ENCODE measurements at regions not wholly inside any gene's neighbourhood (a gene's known extent, or its start where the extent isn't known, plus 50 kb on each side); places are given as distances from the start of the nearest gene placed in this dataset.

DNA sequence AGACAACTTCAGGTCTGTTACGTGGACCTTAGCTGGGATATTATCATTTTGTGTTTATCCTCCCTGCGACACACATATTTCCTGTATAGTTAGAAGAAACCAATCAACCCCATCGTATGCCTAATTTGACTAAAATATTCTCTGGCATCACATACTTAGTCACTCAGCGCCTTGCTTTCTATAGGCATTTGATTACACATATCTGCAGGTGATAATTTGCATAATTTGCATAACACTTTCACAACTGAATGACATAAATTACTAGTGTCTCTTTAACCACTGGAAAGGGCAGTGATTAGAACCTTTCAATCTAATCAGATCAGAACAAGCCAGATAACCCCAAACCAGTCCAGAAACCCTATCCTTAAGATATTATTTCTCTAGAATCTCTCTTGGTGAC is 390.2 kb downstream of the TLR4 start (continued):
- no peak for TF ChIP-seq ZNF462 (CRISPR knock-in tag; IDR thresholded peaks at IDR 0.05)
- TF ChIP-seq, protein P1, sequence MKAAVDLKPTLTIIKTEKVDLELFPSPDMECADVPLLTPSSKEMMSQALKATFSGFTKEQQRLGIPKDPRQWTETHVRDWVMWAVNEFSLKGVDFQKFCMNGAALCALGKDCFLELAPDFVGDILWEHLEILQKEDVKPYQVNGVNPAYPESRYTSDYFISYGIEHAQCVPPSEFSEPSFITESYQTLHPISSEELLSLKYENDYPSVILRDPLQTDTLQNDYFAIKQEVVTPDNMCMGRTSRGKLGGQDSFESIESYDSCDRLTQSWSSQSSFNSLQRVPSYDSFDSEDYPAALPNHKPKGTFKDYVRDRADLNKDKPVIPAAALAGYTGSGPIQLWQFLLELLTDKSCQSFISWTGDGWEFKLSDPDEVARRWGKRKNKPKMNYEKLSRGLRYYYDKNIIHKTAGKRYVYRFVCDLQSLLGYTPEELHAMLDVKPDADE (IDR thresholded peaks at IDR 0.05): no peak
- TF ChIP-seq JUNB (IDR thresholded peaks at IDR 0.05; ENCODE audit: unreplicated experiment): no peak
- TF ChIP-seq EZH2phosphoT487 (IDR thresholded peaks at IDR 0.05; ENCODE audit: unreplicated experiment): no peak
- no peak for TF ChIP-seq POLR2AphosphoS5 (IDR thresholded peaks at IDR 0.05; ENCODE audit: low read depth)
- TF ChIP-seq NANOG (IDR thresholded peaks at IDR 0.05; ENCODE audit: borderline replicate concordance): no peak

DNA sequence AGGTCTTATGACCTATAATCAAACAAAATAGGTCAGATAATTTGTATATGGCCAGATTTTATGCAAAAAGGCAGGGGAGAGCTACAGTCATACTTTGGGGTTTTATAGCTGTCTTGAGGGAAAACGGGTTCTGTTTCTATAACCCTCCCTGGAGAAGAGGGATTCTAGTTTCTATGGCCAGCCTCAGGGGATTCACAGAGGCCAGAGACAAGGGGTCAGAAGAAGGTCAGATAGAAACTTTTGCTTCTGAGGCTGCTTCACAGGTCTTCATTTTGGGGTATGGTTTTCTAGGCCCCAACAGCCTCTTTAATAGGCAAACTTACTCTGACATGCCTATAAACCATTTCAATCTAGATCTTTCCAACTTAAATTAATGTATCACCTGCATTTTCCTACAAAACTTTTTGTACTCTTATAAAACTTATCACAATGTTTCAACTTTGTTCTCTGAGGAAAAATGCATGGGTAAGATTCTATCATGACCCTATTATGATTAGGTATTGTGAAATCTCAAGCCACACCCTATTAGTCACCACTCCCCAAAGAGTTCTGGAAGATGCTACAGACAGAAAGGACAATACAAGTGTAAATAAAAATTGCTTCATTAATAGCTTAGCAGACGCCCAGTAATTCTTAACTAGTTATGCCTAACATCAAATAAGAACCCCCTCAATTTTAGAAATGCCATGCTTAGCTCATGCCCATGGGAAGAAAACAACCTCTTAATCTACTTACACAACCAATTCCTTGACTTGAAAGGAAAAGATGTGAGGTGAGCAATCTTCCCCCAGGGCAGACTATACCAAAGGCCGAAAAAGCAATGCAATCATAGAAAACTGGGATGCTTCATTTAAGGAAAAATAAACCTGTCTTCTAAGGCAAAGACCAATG is 396.6 kb downstream of the TLR4 start:
- no peak overlapping the region for H3K4me3 Mint-ChIP-seq
- no peaks in the 10 kb centered on the region for H3K27me3 ChIP-seq (ENCODE audit: insufficient read depth)
- ATAC-seq: no peak
- H3K27ac Mint-ChIP-seq: no peak overlapping the region
- H3K4me1 Mint-ChIP-seq: peaks cover 6% of the 10 kb centered on the region; the same call in 1 of the 3 replicates
- H3K4me3 ChIP-seq: no peak overlapping the region
- peaks cover 2% of the 10 kb centered on the region for H3K27me3 Mint-ChIP-seq (ENCODE audit: insufficient read depth, low read depth, poor library complexity)
- H3K27ac ChIP-seq (ENCODE audit: low read depth): no peak overlapping the region
- H3K9me2 ChIP-seq (ENCODE audit: insufficient read depth): 0 out of 2 replicates have a peak, but pooled peaks cover 2% of the 10 kb centered on the region
- no peaks in the 10 kb centered on the region for H3K4me1 ChIP-seq (ENCODE audit: insufficient read depth)
- no peaks in the 10 kb centered on the region for H4K20me1 ChIP-seq (replicated peaks; ENCODE audit: insufficient read depth)
- no peaks in the 10 kb centered on the region for H3F3A ChIP-seq (replicated peaks; ENCODE audit: low read depth)
- no peak overlapping the region for H2AFZ ChIP-seq
- no peaks in the 10 kb centered on the region for H3K36me3 Mint-ChIP-seq (ENCODE audit: low read depth)
- DNase-seq (ENCODE audit: low spot score): no peak
- H3K36me3 ChIP-seq (ENCODE audit: insufficient read depth): no peaks in the 10 kb centered on the region
- H3K9me3 Mint-ChIP-seq: peaks cover 59% of the 10 kb centered on the region
- no peaks in the 10 kb centered on the region for H3K79me2 ChIP-seq (replicated peaks; ENCODE audit: insufficient read depth)
- H3K4me2 ChIP-seq: no peak overlapping the region
- no peak for TF ChIP-seq CREB1 (CRISPR knock-in tag; IDR thresholded peaks at IDR 0.05; ENCODE audit: low read depth)
- no peak for TF ChIP-seq REST (IDR thresholded peaks at IDR 0.05; ENCODE audit: unreplicated experiment)
- TF ChIP-seq EZH2 (IDR thresholded peaks at IDR 0.05; ENCODE audit: low read depth, unreplicated experiment): no peak
- TF ChIP-seq CTCF (conservative IDR thresholded peaks at IDR 0.05; ENCODE audit: low read depth in 2 of 2): no peak
- no peak for TF ChIP-seq NANOG (IDR thresholded peaks at IDR 0.05; ENCODE audit: borderline replicate concordance)
- no peak for TF ChIP-seq ZNF114 (CRISPR knock-in tag; IDR thresholded peaks at IDR 0.05)
- no peak for TF ChIP-seq POLR2AphosphoS5 (IDR thresholded peaks at IDR 0.05; ENCODE audit: low read depth)
- TF ChIP-seq JUNB (IDR thresholded peaks at IDR 0.05; ENCODE audit: unreplicated experiment): no peak

All from GM23338 (cell line).